ENCODE measurements at regions not wholly inside any gene's neighbourhood (a gene's known extent, or its start where the extent isn't known, plus 50 kb on each side); places are given as distances from the start of the nearest gene placed in this dataset.

GRCh38 chr10:109358325-109358724 is 565.0 kb downstream of the XPNPEP1 start:
- H3K9me3 ChIP-seq = no peaks in the 10 kb centered on the region
- intact Hi-C loops (cut with DNase I, micrococcal nuclease) = no loop called here
- H3K36me3 ChIP-seq (ENCODE audit: low read depth) = no peaks in the 10 kb centered on the region
- no peaks in the 10 kb centered on the region for H3K4me1 ChIP-seq (ENCODE audit: low read depth)
- ATAC-seq (no peak), DNase-seq (no peak)
- no peak overlapping the region for H3K4me3 ChIP-seq
- no peak for TF ChIP-seq CTCF (IDR thresholded peaks at IDR 0.05)

- no peaks in the 10 kb centered on the region for H3K4me1 ChIP-seq (ENCODE audit: low read depth)
- H3K4me3 ChIP-seq = no peak overlapping the region
- DNase-seq (no peak), ATAC-seq (no peak)
- H3K9me3 ChIP-seq = no peaks in the 10 kb centered on the region
- no peaks in the 10 kb centered on the region for H3K36me3 ChIP-seq (ENCODE audit: low read depth)
- no peak for TF ChIP-seq CTCF (IDR thresholded peaks at IDR 0.05)
- intact Hi-C loops (cut with DNase I, micrococcal nuclease) = no loop called here
Observed at GRCh38 chr10:109348324-109348723, 575.0 kb downstream of the XPNPEP1 start.

GRCh38 chr10:109343293-109343692 is 580.0 kb downstream of the XPNPEP1 start:
- DNase-seq (no peak), ATAC-seq (no peak)
- Histone ChIP-seq H3K36me3 (ENCODE audit: low read depth) (no peaks in the 10 kb centered on the region), H3K4me3 (no peak overlapping the region), H3K9me3 (no peaks in the 10 kb centered on the region), H3K4me1 (ENCODE audit: low read depth) (no peaks in the 10 kb centered on the region)
- no peak for TF ChIP-seq CTCF (IDR thresholded peaks at IDR 0.05)
- intact Hi-C loops (cut with DNase I, micrococcal nuclease) = no loop called here

- no peak for ATAC-seq
Observed at GRCh38 chr10:109341986-109342385, 581.3 kb downstream of the XPNPEP1 start.

GRCh38 chr10:109328001-109328400 is 595.3 kb downstream of the XPNPEP1 start:
- TF ChIP-seq CTCF (IDR thresholded peaks at IDR 0.05) = no peak
- H3K4me3 ChIP-seq = no peak overlapping the region
- no peaks in the 10 kb centered on the region for H3K4me1 ChIP-seq (ENCODE audit: low read depth)
- ATAC-seq (no peak), DNase-seq (no peak)
- no peaks in the 10 kb centered on the region for H3K36me3 ChIP-seq (ENCODE audit: low read depth)
- intact Hi-C loops (cut with DNase I, micrococcal nuclease) = no loop called here
- H3K9me3 ChIP-seq = no peaks in the 10 kb centered on the region

More at GRCh38 chr10:109341986-109342385, 581.3 kb downstream of the XPNPEP1 start:
- intact Hi-C loops (cut with DNase I, micrococcal nuclease) = no loop called here
- DNase-seq = no peak
- H3K36me3 ChIP-seq (ENCODE audit: low read depth) = no peaks in the 10 kb centered on the region
- H3K4me3 ChIP-seq = no peak overlapping the region
- no peaks in the 10 kb centered on the region for H3K4me1 ChIP-seq (ENCODE audit: low read depth)
- H3K9me3 ChIP-seq = no peaks in the 10 kb centered on the region
- no peak for TF ChIP-seq CTCF (IDR thresholded peaks at IDR 0.05)

- Histone ChIP-seq H3K4me3 (no peak overlapping the region), H3K9me3 (no peaks in the 10 kb centered on the region), H3K4me1 (ENCODE audit: low read depth) (no peaks in the 10 kb centered on the region), H3K36me3 (ENCODE audit: low read depth) (no peaks in the 10 kb centered on the region)
- DNase-seq (no peak), ATAC-seq (no peak)
- intact Hi-C loops (cut with DNase I, micrococcal nuclease) = no loop called here
- no peak for TF ChIP-seq CTCF (IDR thresholded peaks at IDR 0.05)
Observed at GRCh38 chr10:109327266-109327665, 596.0 kb downstream of the XPNPEP1 start.

All from mucosa of descending colon (tissue), 3 donors.